HG03108 (cell line): ENCODE measurements at regions not wholly inside any gene's neighbourhood (a gene's known extent, or its start where the extent isn't known, plus 50 kb on each side); places are given as distances from the start of the nearest gene placed in this dataset.
"Not testable (repeated sequence)": the region's sequence is repeated elsewhere in the genome, so short reads cannot be mapped to it uniquely, and the experiment has no call there.

Source experiments
- ATAC-seq: cut with Tn5 transposase; IDR thresholded peaks from one replicate; pipeline ENCODE4 v1.9.1; 2021; ENCODE audit warnings: moderate library complexity; ENCODE audit not compliant: unreplicated experiment

DNA sequence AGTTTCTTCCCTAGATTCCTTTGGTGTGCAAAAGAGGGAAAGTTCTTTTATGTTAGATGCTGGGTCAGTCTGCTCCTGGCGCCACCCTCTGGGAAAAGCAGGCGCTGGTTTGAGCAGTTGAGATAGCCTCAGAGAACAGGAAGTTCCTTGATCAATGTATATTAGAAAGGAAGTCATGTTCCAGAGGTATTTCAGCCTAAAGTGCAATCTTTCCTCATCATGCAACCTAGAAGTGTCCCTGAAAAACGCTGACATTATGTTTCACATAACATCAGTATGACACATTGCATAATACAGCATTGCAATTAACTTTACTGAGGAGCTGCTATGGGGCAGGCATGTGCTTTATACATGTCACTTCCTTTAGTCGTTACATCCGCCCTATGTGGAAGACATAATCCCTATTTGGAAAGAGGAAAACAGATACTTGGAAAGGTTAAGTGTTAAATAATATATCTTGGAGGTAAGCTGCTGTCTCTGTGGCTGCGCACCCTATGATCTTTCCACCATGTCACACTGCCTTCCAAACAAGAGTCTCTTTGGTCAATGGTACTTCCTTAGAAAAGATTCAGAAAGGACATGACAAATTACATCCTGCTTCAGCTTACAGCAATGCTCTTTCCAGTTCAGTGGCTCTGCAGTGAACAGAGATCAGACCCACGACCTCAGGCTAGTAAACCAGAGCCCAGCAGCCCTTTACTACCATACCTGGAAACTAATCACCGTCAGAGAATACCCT lies 369.7 kb downstream of the RAD51AP2 start:
- ATAC-seq: no peak

DNA sequence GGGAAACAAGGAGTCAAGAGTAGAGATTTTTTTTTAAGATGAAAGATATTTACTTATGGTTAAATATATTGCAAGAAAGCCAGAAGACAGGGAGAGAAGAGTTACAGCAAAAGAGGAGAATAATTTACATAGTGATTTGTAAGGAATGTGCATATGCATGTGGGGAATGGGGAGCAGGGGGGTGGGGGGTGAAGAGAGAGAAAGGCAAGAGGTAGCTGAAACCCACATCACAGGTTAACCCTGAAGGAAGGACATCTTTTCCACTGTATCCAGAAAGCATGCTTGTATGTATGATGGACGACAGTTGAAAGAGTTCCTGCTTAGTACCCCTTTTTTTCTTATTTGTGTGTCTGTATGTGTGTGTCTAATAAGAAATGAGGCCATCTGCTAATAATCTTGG lies 371.9 kb downstream of the RAD51AP2 start:
- no peak for ATAC-seq

DNA sequence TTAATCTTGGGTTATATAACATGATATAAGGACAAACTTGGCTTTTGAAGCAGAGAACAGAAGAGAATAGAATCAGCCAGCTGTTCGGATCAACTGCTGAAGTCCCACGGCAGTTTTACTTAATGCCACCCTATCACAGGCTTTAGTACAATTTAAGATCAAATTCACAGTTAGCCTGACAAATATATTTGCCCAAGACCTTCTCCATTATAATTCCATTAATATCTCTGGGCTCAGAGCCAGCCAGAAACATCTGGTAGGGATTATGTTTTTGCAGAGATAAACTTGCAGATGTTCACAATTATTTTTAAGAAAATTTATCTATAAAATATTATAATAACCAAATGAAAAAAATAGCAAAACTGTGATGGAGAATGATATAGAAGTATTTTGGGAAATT lies 381.4 kb downstream of the RAD51AP2 start:
- ATAC-seq: no peak

DNA sequence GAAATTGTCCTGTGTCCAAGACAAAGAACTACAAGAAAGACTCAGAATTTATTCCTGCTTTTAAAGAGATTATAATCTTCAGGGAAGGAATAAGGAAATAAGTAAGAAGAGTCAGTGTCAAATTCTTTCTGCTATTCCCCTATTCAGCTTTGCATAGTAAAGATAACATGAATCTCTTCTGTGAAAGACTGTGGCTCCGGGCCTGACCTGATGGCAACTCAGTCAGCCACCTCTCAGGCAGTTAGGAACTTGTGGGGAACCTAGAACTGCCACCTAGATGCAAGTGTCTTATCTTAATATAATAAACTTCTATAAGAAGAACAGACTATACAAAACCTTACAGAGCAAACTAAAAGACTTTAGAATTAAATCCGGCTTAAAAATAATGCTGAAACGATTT lies 382.0 kb downstream of the RAD51AP2 start:
- ATAC-seq: no peak

DNA sequence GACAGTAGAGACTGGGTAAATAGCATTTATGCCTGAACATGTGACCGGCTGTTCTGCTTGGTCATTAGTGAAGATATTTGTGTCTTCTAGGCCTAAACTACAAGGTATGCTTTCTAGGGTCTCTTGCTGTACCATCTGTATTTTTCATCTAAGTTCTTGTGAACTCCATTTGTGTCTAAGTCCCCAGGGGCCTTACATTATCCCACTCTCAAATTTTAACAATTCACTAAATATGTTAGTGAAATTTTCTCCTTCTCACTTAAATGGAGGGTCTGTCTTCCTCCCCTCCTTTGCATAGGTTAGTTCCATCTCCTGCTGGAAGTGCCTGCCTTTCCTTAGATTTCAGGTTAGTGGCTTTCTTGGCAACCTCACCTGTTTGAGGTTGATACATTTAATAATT lies 382.6 kb downstream of the RAD51AP2 start:
- no peak for ATAC-seq

DNA sequence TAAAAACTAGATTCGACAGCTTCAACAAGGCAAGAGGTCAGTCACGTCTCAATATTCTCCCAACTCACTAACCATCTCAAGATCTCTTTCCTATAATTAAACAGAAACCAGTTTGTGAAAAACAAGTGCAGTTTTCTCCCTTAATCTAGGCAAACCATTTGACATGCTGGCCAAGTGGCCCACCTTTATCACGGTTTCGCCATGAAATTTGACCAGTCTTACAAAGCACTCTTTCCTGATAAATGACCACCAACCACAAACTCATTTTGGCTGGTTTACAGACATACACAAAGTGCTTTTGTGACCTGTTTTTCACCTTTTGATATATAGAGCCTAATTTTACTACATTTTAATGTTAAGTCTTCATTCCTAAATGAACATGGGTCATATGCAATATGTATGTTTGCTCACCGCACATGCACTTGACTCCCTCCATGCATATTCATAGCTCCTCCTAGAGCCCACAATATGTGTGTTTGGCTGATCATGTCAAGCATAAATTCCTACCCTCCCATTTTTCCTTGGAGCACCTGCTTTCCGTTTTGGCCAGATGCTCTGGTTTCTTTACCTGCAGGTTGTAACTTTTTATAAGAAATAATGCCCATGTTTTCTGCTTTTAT lies 385.1 kb downstream of the RAD51AP2 start:
- ATAC-seq: no peak

DNA sequence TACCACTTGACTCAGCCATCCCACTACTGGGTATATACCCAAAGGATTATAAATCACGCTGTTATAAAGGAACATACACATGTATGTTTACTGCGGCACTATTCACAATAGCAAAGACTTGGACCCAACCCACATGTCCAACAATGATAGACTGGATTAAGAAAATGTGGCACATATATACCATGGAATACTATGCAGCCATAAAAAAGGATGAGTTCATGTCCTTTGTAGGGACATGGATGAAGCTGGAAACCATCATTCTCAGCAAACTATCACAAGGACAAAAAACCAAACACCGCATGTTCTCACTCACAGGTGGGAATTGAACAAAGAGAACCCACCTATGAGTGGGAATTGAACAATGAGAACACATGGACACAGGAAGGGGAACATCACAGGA lies 387.6 kb downstream of the RAD51AP2 start:
- ATAC-seq: not testable (repeated sequence)

DNA sequence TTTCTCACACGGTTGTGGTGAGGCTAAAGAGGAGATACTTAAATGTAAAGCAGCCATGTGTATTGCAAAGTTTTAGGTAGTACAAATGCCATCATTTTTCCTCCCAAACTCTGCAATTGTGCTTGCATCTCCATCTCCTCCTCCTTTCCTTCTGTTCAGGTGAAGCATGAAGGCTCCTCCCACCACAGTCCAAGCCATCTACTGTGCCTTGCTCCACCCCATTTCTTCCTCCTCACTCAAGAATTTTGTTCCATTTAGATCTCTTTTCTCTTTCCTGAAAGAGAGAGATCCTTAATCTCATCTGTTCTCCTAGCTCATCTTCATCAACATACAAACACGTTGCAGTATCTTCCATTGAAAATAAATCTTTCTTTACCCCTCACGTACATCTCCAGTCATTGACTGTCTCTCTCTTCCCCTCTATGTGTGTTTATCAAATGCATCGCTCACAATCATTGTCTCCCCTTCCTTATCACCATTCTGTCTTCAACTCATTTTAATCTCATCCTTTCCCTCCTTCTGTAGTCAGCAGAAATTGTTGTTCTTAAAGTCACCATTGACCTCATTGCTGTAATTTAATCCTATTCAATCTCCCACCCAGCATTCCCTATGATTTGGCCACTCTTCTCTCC lies 392.1 kb downstream of the RAD51AP2 start:
- no peak for ATAC-seq

DNA sequence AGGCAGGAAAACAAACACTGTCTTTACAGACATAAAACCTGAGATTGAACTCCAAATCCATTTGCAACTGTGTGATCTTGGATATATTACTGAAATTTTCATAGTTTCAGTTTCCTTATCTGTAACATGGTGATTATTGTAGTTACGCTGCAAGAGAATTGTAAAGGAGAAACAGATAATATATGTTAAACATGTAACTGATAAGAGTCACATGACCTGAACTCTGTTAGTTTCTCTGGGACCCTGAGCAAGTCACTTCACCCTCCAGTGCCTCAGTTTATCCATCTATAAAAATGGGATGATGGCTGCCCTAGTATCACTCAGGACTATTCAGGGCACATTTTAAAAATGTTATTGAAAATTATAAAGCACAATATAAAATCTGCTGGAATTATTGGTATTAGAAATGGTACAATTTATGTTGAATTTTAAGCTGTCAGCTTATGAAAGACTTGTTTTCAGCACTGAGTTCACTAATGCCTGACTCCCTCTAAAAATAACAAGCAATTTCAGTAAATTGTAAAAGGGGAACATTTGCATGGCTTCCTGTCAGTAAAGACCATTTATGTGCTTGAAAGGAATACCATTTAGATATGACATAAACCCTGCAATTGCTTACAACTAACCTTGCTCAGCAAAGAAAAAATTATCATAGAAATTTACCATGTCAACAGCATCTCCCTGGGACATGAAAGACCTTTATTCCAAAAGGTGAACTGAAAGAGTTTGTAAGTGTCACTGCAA lies 393.5 kb downstream of the RAD51AP2 start:
- ATAC-seq: no peak

DNA sequence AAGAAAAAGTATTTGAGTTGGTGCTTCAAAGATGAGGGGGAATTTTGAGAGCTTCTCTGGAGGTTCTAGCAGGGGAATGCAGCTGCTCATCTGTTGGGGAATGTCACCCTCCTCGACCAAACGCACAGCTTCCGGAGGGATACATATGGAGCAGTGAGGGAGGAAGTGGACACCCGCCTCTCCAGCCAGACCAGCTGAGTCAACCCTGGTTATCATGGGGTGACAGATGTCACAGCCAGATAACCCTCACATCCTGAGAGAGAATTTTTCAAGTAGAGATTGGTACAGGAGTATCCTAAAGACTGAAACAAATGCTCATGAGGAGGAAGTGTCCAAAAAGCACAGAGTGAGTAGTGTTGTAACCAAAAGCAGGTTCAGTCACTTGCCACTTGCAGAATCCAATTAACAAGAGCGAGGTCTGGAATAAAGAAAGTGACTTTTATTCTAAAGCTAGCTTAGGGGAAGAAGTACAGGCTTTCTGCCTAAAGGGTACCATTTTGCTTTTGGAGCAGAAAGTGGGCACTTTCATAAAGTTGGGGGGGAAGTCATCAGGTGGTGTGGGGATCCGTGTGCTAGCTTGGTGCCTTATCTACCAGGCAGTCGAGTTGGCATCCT lies 395.2 kb downstream of the RAD51AP2 start:
- no peak for ATAC-seq

DNA sequence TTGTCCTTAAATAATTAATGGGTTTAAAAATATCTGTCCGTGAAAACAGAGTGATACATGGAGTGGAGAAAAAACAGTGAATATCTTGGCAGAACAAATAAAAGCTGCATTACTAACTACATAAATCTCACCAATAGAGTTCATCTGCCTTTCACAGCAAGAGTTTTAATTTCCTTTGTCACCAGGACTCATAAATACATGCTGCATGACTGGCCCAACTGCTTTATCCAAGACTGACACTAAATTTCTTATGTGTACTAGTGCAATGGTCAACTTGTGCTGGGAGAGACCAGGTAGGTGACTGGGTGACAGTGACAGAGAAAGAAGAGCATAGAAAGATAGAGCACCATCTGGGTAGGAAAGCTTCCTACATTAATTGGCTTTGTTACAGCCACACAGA lies 402.8 kb downstream of the RAD51AP2 start:
- no peak for ATAC-seq

DNA sequence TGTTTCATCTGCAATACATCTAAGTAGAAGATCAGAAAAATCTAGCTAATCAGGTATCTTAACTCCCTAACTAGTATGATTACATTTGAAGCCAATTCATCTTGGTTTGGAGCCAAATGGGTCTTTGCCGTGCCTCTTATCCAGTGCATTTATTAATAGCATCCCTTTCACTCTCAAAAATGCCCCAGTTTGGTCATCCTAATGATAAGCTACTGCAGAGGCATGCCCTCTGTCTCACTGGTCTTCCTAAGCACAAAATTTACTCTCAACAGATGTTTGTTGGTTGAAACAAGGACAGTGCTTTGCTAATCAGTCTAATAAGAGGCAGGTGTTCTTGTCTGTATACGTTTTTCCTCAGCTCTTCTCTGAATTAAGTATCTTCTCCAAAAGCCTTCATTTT lies 403.2 kb downstream of the RAD51AP2 start:
- no peak for ATAC-seq

DNA sequence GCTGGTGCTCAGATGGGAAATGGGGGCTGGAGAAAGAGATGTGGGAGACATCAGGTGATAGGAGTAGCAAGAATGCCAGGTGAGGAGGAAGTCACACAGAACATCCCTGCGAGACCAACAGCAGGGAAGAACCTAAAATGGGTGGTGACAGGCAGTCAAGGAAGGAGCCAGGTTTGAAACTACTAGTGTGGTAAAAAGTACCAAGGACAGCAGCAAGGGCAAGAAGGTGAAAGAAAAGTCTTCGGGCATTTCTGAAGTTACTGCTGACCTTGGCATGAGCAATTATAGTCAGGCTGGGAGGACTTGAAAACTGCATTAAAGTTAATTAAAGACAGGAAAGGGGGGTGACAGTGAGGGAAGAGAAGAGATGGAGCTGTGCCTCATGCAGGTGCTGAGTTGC lies 410.4 kb downstream of the RAD51AP2 start:
- ATAC-seq: no peak

DNA sequence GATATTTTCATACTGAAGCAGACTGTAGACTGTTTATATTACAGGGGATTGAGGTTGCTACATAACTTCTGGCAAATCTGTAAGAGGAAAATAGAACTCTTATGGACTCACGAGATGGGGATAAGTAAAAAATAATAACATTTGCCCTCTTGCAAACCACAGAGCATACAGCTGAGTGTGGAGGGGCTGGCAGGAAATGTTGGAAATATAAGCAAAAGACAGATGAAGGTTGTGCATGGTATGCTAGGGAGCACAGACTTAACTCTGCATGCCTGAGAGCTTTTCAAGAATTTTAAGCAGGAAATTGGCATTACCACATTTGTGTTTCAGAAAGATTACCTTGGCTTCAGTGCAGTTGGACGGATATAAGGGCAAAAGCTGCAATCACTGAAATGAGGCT lies 411.1 kb downstream of the RAD51AP2 start:
- ATAC-seq: no peak

DNA sequence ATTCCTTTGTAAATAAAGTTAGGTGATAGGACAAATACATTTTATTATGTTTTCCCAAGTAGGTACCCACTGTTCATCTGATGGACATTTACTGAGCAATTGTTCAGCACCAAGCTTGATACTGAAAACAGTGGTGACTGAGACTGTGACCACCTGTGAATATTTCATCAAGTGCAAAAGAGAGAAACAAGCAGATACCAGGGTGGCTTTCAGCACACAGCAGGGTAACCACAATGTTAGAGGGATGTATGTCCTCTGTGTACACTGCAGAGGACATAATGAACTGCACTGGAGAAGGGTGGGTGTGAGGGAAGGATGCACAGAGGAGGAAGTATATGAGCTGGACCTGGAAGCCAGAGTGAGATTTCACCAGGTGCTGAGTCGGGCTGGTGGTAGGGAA lies 411.8 kb downstream of the RAD51AP2 start:
- ATAC-seq: peak; percentile 64

DNA sequence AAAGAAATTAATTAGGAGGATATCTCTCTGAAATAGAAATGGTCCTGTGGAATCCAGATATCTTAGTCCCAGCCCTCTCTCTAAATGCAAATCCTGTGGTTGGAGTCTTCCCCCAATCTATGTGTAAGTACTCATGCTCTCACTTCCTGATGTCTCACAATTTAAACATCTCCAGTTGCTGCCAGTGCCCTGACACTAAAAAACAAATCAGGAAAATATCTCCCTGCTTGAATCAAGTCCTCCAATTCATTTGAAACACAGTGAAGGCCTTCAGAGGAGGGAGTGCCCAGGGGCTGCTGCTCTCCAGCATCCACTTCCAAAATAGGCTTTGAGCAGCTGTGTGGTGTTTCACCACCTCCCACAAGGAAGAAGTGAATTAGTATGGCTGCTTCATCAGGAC lies 413.8 kb downstream of the RAD51AP2 start:
- no peak for ATAC-seq

DNA sequence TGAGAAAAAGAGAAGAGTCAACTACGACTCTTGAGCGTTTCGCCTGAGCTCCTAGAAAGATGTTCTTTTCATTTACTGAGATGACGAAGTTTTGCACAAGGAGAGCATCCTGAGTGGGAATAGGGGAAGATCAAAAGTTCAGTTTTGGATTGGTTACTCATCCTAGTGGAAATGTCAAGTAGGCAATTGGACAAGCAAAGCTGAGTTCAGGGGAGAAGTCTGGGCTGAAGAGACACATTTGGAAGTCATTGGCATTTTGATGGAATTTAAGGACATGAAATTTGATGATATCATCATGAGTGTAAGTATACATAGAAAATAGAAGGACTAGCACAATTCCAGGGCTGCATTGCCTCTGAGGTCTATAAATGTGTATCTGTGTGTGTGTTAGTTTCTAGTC lies 416.6 kb downstream of the RAD51AP2 start:
- ATAC-seq: no peak

DNA sequence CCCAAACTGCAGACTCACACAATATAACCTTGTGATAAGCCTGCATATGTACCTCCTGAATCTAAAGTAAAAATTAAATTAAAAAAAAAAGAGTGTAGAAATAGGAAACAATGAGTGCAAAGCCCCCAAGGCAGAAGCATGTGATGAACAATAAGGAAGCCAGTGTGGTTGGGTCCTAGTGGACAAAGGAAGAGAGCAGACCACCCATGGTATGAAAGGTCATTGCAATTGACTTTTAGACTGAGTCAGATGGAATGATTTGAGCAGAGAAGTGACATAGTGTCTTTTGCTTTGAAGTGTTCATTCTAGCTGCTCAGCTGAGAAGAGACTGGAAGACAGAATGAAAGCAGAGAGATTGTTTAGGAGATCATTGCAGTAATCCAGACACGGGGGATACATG lies 417.1 kb downstream of the RAD51AP2 start:
- no peak for ATAC-seq

DNA sequence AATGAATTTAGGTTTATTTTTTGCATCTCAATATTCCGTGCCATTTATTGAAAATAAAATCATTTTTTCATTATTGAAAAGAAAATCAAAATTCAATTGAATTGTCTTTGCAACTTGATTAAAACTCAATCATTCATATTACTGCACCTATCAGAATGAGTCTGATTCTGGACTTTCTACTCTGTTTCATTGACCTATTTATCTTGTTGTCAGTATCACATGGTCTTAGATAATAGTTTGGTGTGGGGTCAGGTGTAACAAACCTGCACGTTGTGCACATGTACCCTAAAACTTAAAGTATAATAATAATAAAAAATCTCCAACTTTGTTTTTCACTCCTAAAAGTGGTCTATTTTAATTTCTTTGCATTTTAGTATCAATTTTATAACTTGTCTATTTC lies 422.9 kb downstream of the RAD51AP2 start:
- no peak for ATAC-seq

DNA sequence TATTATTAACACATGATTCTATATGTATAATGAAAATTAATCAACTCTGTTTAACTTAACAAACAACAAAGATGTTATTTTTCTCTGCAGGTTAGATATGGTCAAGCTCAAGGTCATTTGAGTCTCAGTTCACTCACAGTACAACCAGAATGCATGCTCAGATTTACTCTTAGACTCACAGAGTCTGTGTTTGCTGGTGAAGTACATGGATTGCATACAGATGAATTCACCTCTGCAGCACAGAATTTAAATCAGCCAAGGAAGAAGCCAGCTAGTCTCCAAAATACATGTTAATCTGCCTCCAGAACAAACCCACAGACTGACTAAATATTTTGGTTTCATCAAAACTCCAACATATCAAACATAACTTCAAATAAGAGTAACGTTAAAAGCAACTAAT lies 424.5 kb downstream of the RAD51AP2 start:
- no peak for ATAC-seq

DNA sequence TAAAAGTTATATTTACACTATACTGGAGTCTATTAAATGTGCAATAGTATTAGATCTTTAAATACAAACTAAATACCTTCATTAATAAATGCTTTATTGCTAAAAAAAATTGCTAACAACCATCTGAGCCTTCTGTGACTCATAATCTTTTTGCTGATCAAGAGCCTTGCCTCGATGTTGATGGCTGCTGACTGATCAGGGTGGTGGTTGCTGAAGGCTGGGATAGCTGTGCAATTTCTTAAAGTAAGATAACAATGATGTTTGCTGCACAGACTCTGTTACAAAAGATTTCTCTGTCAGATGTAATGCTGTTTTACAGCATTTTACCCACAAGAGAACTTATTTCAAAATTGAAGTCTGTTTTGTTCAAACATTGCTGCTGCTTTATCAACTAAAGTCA lies 421.4 kb upstream of the CYRIA start:
- no peak for ATAC-seq
